ENCODE measurements at regions not wholly inside any gene's neighbourhood (a gene's known extent, or its start where the extent isn't known, plus 50 kb on each side); places are given as distances from the start of the nearest gene placed in this dataset.

- no peak for TF ChIP-seq CTCF (tag by site-specific recombination; IDR thresholded peaks at IDR 0.05)
- TF ChIP-seq AEBP2 (tag by site-specific recombination; IDR thresholded peaks at IDR 0.05; ENCODE audit: borderline replicate concordance), result no peak
- no peak for TF ChIP-seq ZBTB49 (tag by site-specific recombination; IDR thresholded peaks at IDR 0.05; ENCODE audit: low read depth)
- no peak for TF ChIP-seq ZNF184 (tag by site-specific recombination; IDR thresholded peaks at IDR 0.05)
- TF ChIP-seq ZNF792 (tag by site-specific recombination; IDR thresholded peaks at IDR 0.05), result no peak
- TF ChIP-seq HOXD13 (CRISPR knock-in tag; IDR thresholded peaks at IDR 0.05; ENCODE audit: borderline replicate concordance), result no peak
- no peak for TF ChIP-seq ZFP3 (tag by site-specific recombination; IDR thresholded peaks at IDR 0.05; ENCODE audit: low read depth)
- TF ChIP-seq BCL11A (tag by site-specific recombination; IDR thresholded peaks at IDR 0.05; ENCODE audit: low read depth), result no peak
- no peak for TF ChIP-seq GLIS2 (tag by site-specific recombination; IDR thresholded peaks at IDR 0.05)
These were observed 61.5 kb upstream of the GDF10 start for GRCh38 chr10:47238331-47239095.

Data from HEK293 (cell line).